NCI-H460 (cell line): ENCODE measurements at regions not wholly inside any gene's neighbourhood (a gene's known extent, or its start where the extent isn't known, plus 50 kb on each side); places are given as distances from the start of the nearest gene placed in this dataset.
"Not testable (repeated sequence)": the region's sequence is repeated elsewhere in the genome, so short reads cannot be mapped to it uniquely, and the experiment has no call there.

ENCODE experiments used
- DNase-seq: peaks from one replicate; pipeline ENCODE4 v3.0.0-alpha.2; 2016; ENCODE audit warnings: low read depth; ENCODE audit errors: extremely low read depth

GRCh38 chr15:93770788-93771187, 460.6 kb upstream of the MCTP2 start:
- no peak for DNase-seq

- DNase-seq = no peak
Measured at GRCh38 chr15:93762036-93762435, 469.3 kb upstream of the MCTP2 start.

GRCh38 chr15:93759629-93760028, 471.7 kb upstream of the MCTP2 start:
- no peak for DNase-seq

- DNase-seq = no peak
Measured at GRCh38 chr15:93758824-93759223, 472.5 kb upstream of the MCTP2 start.

GRCh38 chr15:93748710-93749109, 482.7 kb upstream of the MCTP2 start:
- DNase-seq = no peak

GRCh38 chr15:93734976-93735375, 496.4 kb upstream of the MCTP2 start:
- DNase-seq = not testable (repeated sequence)

- DNase-seq = no peak
Measured at GRCh38 chr15:93730724-93731123, 500.6 kb upstream of the MCTP2 start.

GRCh38 chr15:93722165-93722564, 509.2 kb upstream of the MCTP2 start:
- DNase-seq = no peak

- DNase-seq = no peak
Measured at GRCh38 chr15:93720607-93721006, 510.8 kb upstream of the MCTP2 start.

- no peak for DNase-seq
Measured at GRCh38 chr15:93719921-93720351, 511.4 kb upstream of the MCTP2 start.

GRCh38 chr15:93716615-93717231, 514.6 kb upstream of the MCTP2 start:
- no peak for DNase-seq

GRCh38 chr15:93709708-93710107, 521.7 kb upstream of the MCTP2 start:
- DNase-seq = no peak

GRCh38 chr15:93708724-93709445, 522.5 kb upstream of the MCTP2 start:
- no peak for DNase-seq

GRCh38 chr15:93707751-93708150, 523.6 kb upstream of the MCTP2 start:
- DNase-seq = no peak

- no peak for DNase-seq
Measured at GRCh38 chr15:93706495-93707292, 524.7 kb upstream of the MCTP2 start.

GRCh38 chr15:93705753-93706455, 525.5 kb upstream of the MCTP2 start:
- no peak for DNase-seq

- DNase-seq = no peak
Measured at GRCh38 chr15:93703092-93703739, 528.1 kb upstream of the MCTP2 start.

GRCh38 chr15:93700051-93700450, 531.3 kb upstream of the MCTP2 start:
- DNase-seq = no peak

GRCh38 chr15:93694033-93694432, 537.3 kb upstream of the MCTP2 start:
- DNase-seq = no peak

- no peak for DNase-seq
Measured at GRCh38 chr15:93683651-93684050, 547.7 kb upstream of the MCTP2 start.
